ENCODE measurements at regions not wholly inside any gene's neighbourhood (a gene's known extent, or its start where the extent isn't known, plus 50 kb on each side); places are given as distances from the start of the nearest gene placed in this dataset.

GRCh38 chr1:192937128-192937527, 122.0 kb downstream of the UCHL5 start:
- no peak for TF ChIP-seq CTCF (IDR thresholded peaks at IDR 0.05; ENCODE audit: low read depth, low read length)
- no peak for TF ChIP-seq POLR2A (IDR thresholded peaks at IDR 0.05; ENCODE audit: extremely low read depth, insufficient read length)
